ENCODE measurements at regions not wholly inside any gene's neighbourhood (a gene's known extent, or its start where the extent isn't known, plus 50 kb on each side); places are given as distances from the start of the nearest gene placed in this dataset.

DNA sequence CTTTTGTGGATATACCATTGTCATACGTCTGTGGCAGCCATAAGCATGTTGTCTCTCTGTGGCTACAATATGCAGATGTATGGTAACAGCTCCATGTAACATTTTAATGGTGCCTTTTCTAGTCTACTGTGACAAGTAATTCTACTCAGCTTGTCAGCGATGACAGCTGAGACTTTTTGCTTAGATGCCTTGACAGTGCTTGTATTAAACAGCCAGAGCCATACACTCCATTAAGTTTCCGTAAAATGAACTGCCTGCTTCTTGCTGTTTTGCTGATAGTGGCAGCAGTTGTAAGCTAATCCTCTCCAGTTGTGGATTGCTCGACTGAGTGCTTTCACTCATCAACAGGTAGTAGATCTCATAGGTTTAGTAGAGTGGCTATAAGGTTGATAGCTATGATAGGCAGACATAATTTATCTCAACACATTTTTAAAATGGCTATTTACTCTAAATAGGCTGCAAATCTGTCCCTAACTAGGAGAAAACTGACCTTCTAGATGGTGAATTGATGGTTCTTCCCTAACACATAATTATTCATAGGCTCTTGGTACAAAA is 260.2 kb upstream of the NAALADL2 start:
- TF ChIP-seq TAF1 (IDR thresholded peaks at IDR 0.05; ENCODE audit: borderline replicate concordance, insufficient read depth, low read length) (no peak), SIN3A (IDR thresholded peaks at IDR 0.05; ENCODE audit: borderline replicate concordance, insufficient read depth, low read length) (no peak), POLR2AphosphoS5 (IDR thresholded peaks at IDR 0.05; ENCODE audit: low read depth, low read length) (no peak), FOXP2 (optimal IDR thresholded peaks at IDR 0.05; ENCODE audit: borderline replicate concordance, extremely low read depth, extremely low read length, insufficient read depth) (no peak)
- TF ChIP-seq, protein P1, sequence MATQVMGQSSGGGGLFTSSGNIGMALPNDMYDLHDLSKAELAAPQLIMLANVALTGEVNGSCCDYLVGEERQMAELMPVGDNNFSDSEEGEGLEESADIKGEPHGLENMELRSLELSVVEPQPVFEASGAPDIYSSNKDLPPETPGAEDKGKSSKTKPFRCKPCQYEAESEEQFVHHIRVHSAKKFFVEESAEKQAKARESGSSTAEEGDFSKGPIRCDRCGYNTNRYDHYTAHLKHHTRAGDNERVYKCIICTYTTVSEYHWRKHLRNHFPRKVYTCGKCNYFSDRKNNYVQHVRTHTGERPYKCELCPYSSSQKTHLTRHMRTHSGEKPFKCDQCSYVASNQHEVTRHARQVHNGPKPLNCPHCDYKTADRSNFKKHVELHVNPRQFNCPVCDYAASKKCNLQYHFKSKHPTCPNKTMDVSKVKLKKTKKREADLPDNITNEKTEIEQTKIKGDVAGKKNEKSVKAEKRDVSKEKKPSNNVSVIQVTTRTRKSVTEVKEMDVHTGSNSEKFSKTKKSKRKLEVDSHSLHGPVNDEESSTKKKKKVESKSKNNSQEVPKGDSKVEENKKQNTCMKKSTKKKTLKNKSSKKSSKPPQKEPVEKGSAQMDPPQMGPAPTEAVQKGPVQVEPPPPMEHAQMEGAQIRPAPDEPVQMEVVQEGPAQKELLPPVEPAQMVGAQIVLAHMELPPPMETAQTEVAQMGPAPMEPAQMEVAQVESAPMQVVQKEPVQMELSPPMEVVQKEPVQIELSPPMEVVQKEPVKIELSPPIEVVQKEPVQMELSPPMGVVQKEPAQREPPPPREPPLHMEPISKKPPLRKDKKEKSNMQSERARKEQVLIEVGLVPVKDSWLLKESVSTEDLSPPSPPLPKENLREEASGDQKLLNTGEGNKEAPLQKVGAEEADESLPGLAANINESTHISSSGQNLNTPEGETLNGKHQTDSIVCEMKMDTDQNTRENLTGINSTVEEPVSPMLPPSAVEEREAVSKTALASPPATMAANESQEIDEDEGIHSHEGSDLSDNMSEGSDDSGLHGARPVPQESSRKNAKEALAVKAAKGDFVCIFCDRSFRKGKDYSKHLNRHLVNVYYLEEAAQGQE (IDR thresholded peaks at IDR 0.05; ENCODE audit: insufficient read depth in 1 of 2, low read depth in 2 of 2, low read length in 2 of 2) = no peak

DNA sequence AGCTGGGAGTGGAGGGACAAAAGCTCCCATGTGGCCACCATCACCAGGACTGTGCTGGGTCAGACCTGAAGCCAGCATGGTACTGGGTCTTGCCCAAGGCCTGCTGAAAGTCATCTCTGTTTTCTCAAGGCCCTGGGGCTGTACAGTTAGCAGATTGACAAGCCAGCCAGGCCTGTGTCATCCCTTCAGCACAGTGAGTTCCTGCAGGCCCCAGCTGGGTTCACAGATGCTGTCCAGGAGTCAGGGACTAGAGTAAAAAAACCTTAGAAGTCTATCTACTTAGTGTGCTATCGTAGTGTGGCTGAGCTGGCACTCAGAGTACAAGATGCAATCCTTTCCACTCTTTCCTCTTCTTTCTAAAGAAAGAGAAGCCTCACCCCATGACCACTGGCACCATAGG is 246.0 kb upstream of the NAALADL2 start:
- TF ChIP-seq POLR2AphosphoS5 (IDR thresholded peaks at IDR 0.05; ENCODE audit: low read depth, low read length) (no peak), SIN3A (IDR thresholded peaks at IDR 0.05; ENCODE audit: borderline replicate concordance, insufficient read depth, low read length) (no peak), TAF1 (IDR thresholded peaks at IDR 0.05; ENCODE audit: borderline replicate concordance, insufficient read depth, low read length) (no peak), FOXP2 (optimal IDR thresholded peaks at IDR 0.05; ENCODE audit: borderline replicate concordance, extremely low read depth, extremely low read length, insufficient read depth) (no peak)
- TF ChIP-seq, protein P1 (IDR thresholded peaks at IDR 0.05; ENCODE audit: insufficient read depth in 1 of 2, low read depth in 2 of 2, low read length in 2 of 2) = no peak

DNA sequence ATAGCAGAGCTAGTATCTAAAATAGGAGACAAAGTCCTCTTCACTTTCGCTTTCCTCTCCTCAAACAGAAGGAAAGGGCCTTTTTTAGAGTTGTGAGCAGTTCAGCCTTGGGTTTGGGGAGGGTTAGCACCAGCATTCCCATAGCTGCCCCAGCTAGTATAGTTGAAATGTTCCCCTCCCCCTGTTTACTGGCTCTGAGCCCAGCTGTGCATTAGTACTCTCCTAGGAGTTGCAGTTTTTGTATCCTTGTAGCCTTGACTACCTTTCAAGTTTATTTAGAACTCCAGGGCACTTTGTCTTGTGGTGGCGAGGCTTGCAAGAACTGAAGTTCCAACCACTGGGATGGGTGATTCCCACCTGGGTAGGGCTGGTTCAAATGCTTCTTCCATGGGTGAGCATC is 245.1 kb upstream of the NAALADL2 start:
- TF ChIP-seq, protein P1 (IDR thresholded peaks at IDR 0.05; ENCODE audit: insufficient read depth in 1 of 2, low read depth in 2 of 2, low read length in 2 of 2) = no peak
- TF ChIP-seq SIN3A (IDR thresholded peaks at IDR 0.05; ENCODE audit: borderline replicate concordance, insufficient read depth, low read length) (no peak), FOXP2 (optimal IDR thresholded peaks at IDR 0.05; ENCODE audit: borderline replicate concordance, extremely low read depth, extremely low read length, insufficient read depth) (no peak), TAF1 (IDR thresholded peaks at IDR 0.05; ENCODE audit: borderline replicate concordance, insufficient read depth, low read length) (no peak), POLR2AphosphoS5 (IDR thresholded peaks at IDR 0.05; ENCODE audit: low read depth, low read length) (no peak)

DNA sequence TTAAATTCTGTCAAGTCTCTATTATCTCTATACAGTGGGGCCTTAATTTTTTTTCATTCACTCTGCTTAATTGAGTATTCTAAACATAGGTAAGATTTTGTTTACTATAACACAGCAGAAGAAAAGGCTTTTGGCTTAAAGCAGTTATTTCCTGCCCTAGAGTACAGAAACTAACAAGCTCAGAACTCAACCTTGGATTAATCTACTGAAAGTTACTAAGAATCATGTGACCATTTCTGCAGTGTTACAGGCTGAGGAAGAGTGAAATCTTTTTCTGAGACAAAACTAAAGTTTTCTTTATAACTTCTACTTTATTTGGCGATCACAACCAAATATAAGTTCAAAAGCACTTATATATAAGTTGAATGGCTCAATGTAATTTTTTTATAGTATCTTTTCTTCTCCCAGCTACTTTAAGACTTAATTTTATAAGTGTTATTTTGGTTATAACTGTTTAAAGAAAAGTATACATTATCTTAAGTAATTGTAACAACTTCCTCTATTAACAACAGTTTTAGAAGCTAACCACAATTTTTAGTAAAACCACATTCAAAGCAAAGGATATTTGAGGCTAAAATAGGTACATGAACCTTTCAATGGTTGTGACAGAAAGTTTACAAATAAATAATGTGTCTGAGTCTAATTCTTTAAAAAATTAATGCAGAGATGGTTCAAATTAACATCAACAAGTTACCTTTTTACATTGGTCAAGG is 240.6 kb upstream of the NAALADL2 start:
- TF ChIP-seq TAF1 (IDR thresholded peaks at IDR 0.05; ENCODE audit: borderline replicate concordance, insufficient read depth, low read length) = no peak
- no peak for TF ChIP-seq SIN3A (IDR thresholded peaks at IDR 0.05; ENCODE audit: borderline replicate concordance, insufficient read depth, low read length)
- TF ChIP-seq FOXP2 (optimal IDR thresholded peaks at IDR 0.05; ENCODE audit: borderline replicate concordance, extremely low read depth, extremely low read length, insufficient read depth) = no peak
- TF ChIP-seq, protein P1 (IDR thresholded peaks at IDR 0.05; ENCODE audit: insufficient read depth in 1 of 2, low read depth in 2 of 2, low read length in 2 of 2) = no peak
- no peak for TF ChIP-seq POLR2AphosphoS5 (IDR thresholded peaks at IDR 0.05; ENCODE audit: low read depth, low read length)
